HL-60 (cell line): ENCODE measurements at regions not wholly inside any gene's neighbourhood (a gene's known extent, or its start where the extent isn't known, plus 50 kb on each side); places are given as distances from the start of the nearest gene placed in this dataset.

ENCODE experiments used
- DNase-seq, 2 experiments: peaks; one replicate each; pipeline ENCODE4 v3.0.0-alpha.2; 2010 to 2020; ENCODE audit warnings: low read depth in 1 of 2, low spot score in 1 of 2
- H3K27ac ChIP-seq: fragments of 250-450 bp; sonication (Bioruptor Pico); replicated peaks from 2 replicates; pipeline ENCODE4 v1.5.1; 2020; ENCODE audit warnings: mild to moderate bottlenecking, moderate library complexity
- H3K27me3 ChIP-seq: fragments of 250-450 bp; sonication (Bioruptor Pico); 2 replicates; pipeline ENCODE4 v1.5.1; 2021; ENCODE audit warnings: mild to moderate bottlenecking, moderate library complexity; ENCODE audit not compliant: insufficient read depth, poor library complexity, severe bottlenecking
- H3K4me3 ChIP-seq: replicated peaks from 2 replicates; pipeline ENCODE4 v1.5.1; 2011; ENCODE audit warnings: mild to moderate bottlenecking, control low read depth, low read length; ENCODE audit not compliant: insufficient read depth
- GABPA ChIP-seq: IDR thresholded peaks from 2 replicates; pipeline ENCODE4 v1.6.1; 2012; ENCODE audit warnings: low read depth
- POLR2AphosphoS5 ChIP-seq: IDR thresholded peaks from 2 replicates; pipeline ENCODE4 v1.6.1; 2012; ENCODE audit warnings: low read depth
- SPI1 ChIP-seq: IDR thresholded peaks from 2 replicates; pipeline ENCODE4 v1.6.1; 2012; ENCODE audit warnings: low read depth, mild to moderate bottlenecking, borderline replicate concordance
- TF ChIP-seq, protein P1 (sequence below): IDR thresholded peaks from 2 replicates; pipeline ENCODE4 v1.6.1; 2012; ENCODE audit warnings: low read depth; ENCODE audit not compliant: insufficient replicate concordance
- TF ChIP-seq, protein P2 (sequence below): IDR thresholded peaks from one replicate; pipeline ENCODE4 v1.5.1; 2011; ENCODE audit warnings: low read length, control low read depth, inconsistent platforms; ENCODE audit not compliant: insufficient read depth

DNA sequence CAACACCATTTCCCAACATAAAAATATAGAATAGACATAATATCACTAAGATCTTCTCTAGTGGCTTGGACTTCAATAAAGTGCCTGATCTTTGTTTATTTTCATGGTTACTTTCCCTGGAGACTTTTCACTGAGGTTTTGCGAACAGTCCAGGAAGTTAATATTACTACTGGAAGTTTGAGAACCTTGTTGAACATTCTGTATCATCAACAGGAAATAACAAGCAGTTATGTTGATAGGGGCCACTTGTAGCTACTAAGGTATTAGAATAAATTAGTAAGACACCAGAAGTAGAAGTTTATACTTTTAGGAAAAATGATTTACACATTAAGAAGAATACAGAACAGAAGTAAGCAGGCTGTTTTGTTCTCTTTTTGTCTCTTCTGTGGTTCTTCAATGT, 180.2 kb downstream of the TFAP2B start:
- TF ChIP-seq, protein P1, sequence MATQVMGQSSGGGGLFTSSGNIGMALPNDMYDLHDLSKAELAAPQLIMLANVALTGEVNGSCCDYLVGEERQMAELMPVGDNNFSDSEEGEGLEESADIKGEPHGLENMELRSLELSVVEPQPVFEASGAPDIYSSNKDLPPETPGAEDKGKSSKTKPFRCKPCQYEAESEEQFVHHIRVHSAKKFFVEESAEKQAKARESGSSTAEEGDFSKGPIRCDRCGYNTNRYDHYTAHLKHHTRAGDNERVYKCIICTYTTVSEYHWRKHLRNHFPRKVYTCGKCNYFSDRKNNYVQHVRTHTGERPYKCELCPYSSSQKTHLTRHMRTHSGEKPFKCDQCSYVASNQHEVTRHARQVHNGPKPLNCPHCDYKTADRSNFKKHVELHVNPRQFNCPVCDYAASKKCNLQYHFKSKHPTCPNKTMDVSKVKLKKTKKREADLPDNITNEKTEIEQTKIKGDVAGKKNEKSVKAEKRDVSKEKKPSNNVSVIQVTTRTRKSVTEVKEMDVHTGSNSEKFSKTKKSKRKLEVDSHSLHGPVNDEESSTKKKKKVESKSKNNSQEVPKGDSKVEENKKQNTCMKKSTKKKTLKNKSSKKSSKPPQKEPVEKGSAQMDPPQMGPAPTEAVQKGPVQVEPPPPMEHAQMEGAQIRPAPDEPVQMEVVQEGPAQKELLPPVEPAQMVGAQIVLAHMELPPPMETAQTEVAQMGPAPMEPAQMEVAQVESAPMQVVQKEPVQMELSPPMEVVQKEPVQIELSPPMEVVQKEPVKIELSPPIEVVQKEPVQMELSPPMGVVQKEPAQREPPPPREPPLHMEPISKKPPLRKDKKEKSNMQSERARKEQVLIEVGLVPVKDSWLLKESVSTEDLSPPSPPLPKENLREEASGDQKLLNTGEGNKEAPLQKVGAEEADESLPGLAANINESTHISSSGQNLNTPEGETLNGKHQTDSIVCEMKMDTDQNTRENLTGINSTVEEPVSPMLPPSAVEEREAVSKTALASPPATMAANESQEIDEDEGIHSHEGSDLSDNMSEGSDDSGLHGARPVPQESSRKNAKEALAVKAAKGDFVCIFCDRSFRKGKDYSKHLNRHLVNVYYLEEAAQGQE = no peak
- TF ChIP-seq POLR2AphosphoS5 (no peak), GABPA (no peak), SPI1 (no peak)
- TF ChIP-seq, protein P2, sequence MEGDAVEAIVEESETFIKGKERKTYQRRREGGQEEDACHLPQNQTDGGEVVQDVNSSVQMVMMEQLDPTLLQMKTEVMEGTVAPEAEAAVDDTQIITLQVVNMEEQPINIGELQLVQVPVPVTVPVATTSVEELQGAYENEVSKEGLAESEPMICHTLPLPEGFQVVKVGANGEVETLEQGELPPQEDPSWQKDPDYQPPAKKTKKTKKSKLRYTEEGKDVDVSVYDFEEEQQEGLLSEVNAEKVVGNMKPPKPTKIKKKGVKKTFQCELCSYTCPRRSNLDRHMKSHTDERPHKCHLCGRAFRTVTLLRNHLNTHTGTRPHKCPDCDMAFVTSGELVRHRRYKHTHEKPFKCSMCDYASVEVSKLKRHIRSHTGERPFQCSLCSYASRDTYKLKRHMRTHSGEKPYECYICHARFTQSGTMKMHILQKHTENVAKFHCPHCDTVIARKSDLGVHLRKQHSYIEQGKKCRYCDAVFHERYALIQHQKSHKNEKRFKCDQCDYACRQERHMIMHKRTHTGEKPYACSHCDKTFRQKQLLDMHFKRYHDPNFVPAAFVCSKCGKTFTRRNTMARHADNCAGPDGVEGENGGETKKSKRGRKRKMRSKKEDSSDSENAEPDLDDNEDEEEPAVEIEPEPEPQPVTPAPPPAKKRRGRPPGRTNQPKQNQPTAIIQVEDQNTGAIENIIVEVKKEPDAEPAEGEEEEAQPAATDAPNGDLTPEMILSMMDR = no peak
- H3K4me3 ChIP-seq = no peak overlapping the region

DNA sequence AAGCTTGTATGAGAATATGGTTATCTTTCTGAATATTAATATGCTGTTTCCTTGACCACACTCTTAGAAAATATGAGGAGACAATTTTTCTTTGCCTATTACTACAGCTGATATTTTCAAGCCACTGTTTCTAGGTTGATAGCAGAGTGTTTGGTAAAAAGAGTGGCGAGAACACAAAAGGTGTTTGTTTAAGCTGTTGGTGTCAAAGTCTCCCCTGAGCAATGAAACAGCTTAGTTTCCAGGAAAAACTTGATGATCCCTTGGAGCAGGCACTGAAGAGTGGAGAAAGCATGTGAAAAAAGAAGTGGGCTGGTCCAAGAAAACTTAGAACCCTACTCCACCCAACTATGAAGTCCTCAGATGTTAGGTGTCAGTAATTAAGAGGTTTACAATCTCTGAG, 182.7 kb downstream of the TFAP2B start:
- no peak overlapping the region for H3K4me3 ChIP-seq
- no peaks in the 10 kb centered on the region for H3K27me3 ChIP-seq
- DNase-seq = no peak
- no peak for TF ChIP-seq POLR2AphosphoS5
- TF ChIP-seq, protein P1 = no peak
- TF ChIP-seq SPI1 = no peak
- TF ChIP-seq GABPA = no peak
- TF ChIP-seq, protein P2 = no peak
- H3K27ac ChIP-seq = no peak overlapping the region

More for the DNA sequence above, 180.2 kb downstream of the TFAP2B start:
- DNase-seq = no peak
- Histone ChIP-seq H3K27ac (no peak overlapping the region), H3K27me3 (no peaks in the 10 kb centered on the region)

DNA sequence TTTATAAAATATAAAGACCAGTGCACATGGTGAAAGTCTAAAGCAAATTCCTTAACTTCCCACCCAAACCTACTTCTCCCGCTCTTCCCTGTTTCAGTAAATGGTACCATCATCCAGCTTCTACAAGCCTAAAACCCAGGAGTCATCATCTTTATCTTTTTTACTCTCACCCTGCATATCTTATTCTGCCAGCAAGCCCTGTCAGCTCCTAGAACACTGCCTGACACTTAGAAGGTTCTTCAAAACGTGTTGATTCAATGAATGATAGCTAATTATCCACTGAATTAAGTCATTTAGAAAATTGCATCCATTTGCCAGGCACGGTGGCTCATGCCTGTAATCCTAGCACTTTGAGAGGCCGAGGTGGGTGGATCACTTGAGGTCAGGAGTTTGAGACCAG, 185.7 kb downstream of the TFAP2B start:
- DNase-seq = no peak
- no peak overlapping the region for H3K4me3 ChIP-seq
- no peak overlapping the region for H3K27ac ChIP-seq
- no peak for TF ChIP-seq SPI1
- no peak for TF ChIP-seq POLR2AphosphoS5
- TF ChIP-seq, protein P1 = no peak
- TF ChIP-seq, protein P2 = no peak
- no peak for TF ChIP-seq GABPA
- H3K27me3 ChIP-seq = no peaks in the 10 kb centered on the region
